ENCODE measurements at regions not wholly inside any gene's neighbourhood (a gene's known extent, or its start where the extent isn't known, plus 50 kb on each side); places are given as distances from the start of the nearest gene placed in this dataset.

- no peak for TF ChIP-seq CTCF (conservative IDR thresholded peaks at IDR 0.05; ENCODE audit: low read length)
- no peak for TF ChIP-seq EZH2phosphoT487 (IDR thresholded peaks at IDR 0.05; ENCODE audit: borderline replicate concordance)
Observed at GRCh38 chr10:108583877-108584276, 1339.4 kb downstream of the XPNPEP1 start.

Measured in Loucy (cell line).